ENCODE measurements at regions not wholly inside any gene's neighbourhood (a gene's known extent, or its start where the extent isn't known, plus 50 kb on each side); places are given as distances from the start of the nearest gene placed in this dataset.
A peak's percentile ranks its signal among the peaks of the same experiment; 100 is the strongest.

- CTCF ChIA-PET, result no interaction called here
- no peaks in the 10 kb centered on the region for H3K79me1 ChIP-seq (ENCODE audit: low read depth in 1 of 2, low read length in 2 of 2)
- H2AK9ac ChIP-seq (replicated peaks; ENCODE audit: low read depth, low read length, poor library complexity), result no peak overlapping the region
- DNase-seq (no peak), ATAC-seq (ENCODE audit: low read depth) (no peak)
- no peaks in the 10 kb centered on the region for H3K4me1 ChIP-seq (ENCODE audit: control insufficient read depth, insufficient read depth, low read length)
- H3K4me2 ChIP-seq (ENCODE audit: low read depth, low read length), result no peak overlapping the region
- H4K8ac ChIP-seq (ENCODE audit: low read depth in 2 of 2, low read length in 2 of 2), result no peak overlapping the region
- H2BK15ac ChIP-seq (ENCODE audit: low read depth, low read length), result no peak overlapping the region
- H3K23ac ChIP-seq (ENCODE audit: low read depth, low read length), result no peak overlapping the region
- no peaks in the 10 kb centered on the region for H3K9me1 ChIP-seq (ENCODE audit: insufficient read depth, low read length)
- no peak overlapping the region for H3K14ac ChIP-seq (replicated peaks; ENCODE audit: low read depth, low read length)
- H3K9me3 ChIP-seq (ENCODE audit: control insufficient read depth, insufficient read depth, low read length), result no peaks in the 10 kb centered on the region
- H3K36me3 ChIP-seq (ENCODE audit: control insufficient read depth, insufficient read depth, low read length), result no peaks in the 10 kb centered on the region
- no peak overlapping the region for H2BK20ac ChIP-seq (ENCODE audit: low read depth, low read length)
- H4K5ac ChIP-seq (ENCODE audit: low read depth, low read length), result no peak overlapping the region
- H2AK5ac ChIP-seq (ENCODE audit: low read depth, low read length), result no peak overlapping the region
- in situ Hi-C loops (cut with MboI; ENCODE audit: low sequenced_read_pairs), result no loop called here
- H2BK5ac ChIP-seq (ENCODE audit: low read depth, low read length, poor library complexity, severe bottlenecking), result no peak overlapping the region
- H3K18ac ChIP-seq (ENCODE audit: low read depth, low read length), result no peak overlapping the region
- H3K4me3 ChIP-seq (ENCODE audit: insufficient read depth, low read depth, low read length), result no peak overlapping the region
- no peak overlapping the region for H2AFZ ChIP-seq (replicated peaks; ENCODE audit: low read length, poor library complexity)
- no peak overlapping the region for H3K56ac ChIP-seq (ENCODE audit: extremely low read depth, insufficient read depth, low read length)
- no peak overlapping the region for H4K91ac ChIP-seq (ENCODE audit: insufficient read depth, low read depth, low read length)
- no CpG with 5 or more reads among the region's 5 CpGs for WGBS, 2 experiments (ENCODE audit: extremely low coverage in 2 of 2, insufficient read length in 1 of 2)
- POLR2A ChIA-PET (ENCODE audit: unreplicated experiment), result no interaction called here
- H3K9ac ChIP-seq (ENCODE audit: low read depth, low read length), result no peak overlapping the region
- H3K27me3 ChIP-seq (ENCODE audit: control insufficient read depth, insufficient read depth, low read length), result no peaks in the 10 kb centered on the region
- BruUV-seq (replicated peaks), result no TSS peak
- intact Hi-C loops (cut with micrococcal nuclease), result no loop called here
- H2BK120ac ChIP-seq (ENCODE audit: low read depth, low read length), result no peak overlapping the region
- no peak overlapping the region for H3K27ac ChIP-seq (ENCODE audit: insufficient read depth, low read length)
- H4K20me1 ChIP-seq (ENCODE audit: insufficient read depth, low read length), result no peaks in the 10 kb centered on the region
- dilution Hi-C loops (cut with HindIII; ENCODE audit: low sequenced_read_pairs, unreplicated experiment), result no loop called here
- no peak for TF ChIP-seq FOS (IDR thresholded peaks at IDR 0.05; ENCODE audit: low read depth, low read length)
- peak; percentile 54 for TF ChIP-seq CEBPB (IDR thresholded peaks at IDR 0.05; ENCODE audit: low read depth, low read length)
- TF ChIP-seq POLR2A (IDR thresholded peaks at IDR 0.05; ENCODE audit: low read depth, low read length), result no peak
- H3K4ac ChIP-seq (ENCODE audit: low read depth, low read length), result no peak overlapping the region
Measured at GRCh38 chr2:23200787-23201114, 184.2 kb upstream of the KLHL29 start.

Data from IMR-90 (cell line).